GM12892 (cell line): ENCODE measurements at regions not wholly inside any gene's neighbourhood (a gene's known extent, or its start where the extent isn't known, plus 50 kb on each side); places are given as distances from the start of the nearest gene placed in this dataset.

Experiments
- POLR2A ChIP-seq: IDR thresholded peaks from 2 replicates; pipeline ENCODE4 v1.6.1; 2011; ENCODE audit warnings: low read depth, low read length, control low read depth
- POLR2AphosphoS5 ChIP-seq: IDR thresholded peaks from 2 replicates; pipeline ENCODE4 v1.6.1; 2011; ENCODE audit warnings: low read depth, low read length, control low read depth
- TAF1 ChIP-seq: IDR thresholded peaks from 2 replicates; pipeline ENCODE4 v1.6.1; 2011; ENCODE audit warnings: low read depth, mild to moderate bottlenecking, control low read depth, low read length, borderline replicate concordance

GRCh38 chr14:48890333-48890732 is 695.8 kb downstream of the RPS29 start:
- no peak for TF ChIP-seq POLR2A
- TF ChIP-seq POLR2AphosphoS5, result no peak
- no peak for TF ChIP-seq TAF1
